NCI-H510A treated with DMSO at 0.1 percent for 48 hours (cell line): ENCODE measurements at regions not wholly inside any gene's neighbourhood (a gene's known extent, or its start where the extent isn't known, plus 50 kb on each side); places are given as distances from the start of the nearest gene placed in this dataset.

Experiments used
- DNase-seq: peaks from one replicate; lab custom pipeline; 2025; lab: John Stamatoyannopoulos, UW

DNA sequence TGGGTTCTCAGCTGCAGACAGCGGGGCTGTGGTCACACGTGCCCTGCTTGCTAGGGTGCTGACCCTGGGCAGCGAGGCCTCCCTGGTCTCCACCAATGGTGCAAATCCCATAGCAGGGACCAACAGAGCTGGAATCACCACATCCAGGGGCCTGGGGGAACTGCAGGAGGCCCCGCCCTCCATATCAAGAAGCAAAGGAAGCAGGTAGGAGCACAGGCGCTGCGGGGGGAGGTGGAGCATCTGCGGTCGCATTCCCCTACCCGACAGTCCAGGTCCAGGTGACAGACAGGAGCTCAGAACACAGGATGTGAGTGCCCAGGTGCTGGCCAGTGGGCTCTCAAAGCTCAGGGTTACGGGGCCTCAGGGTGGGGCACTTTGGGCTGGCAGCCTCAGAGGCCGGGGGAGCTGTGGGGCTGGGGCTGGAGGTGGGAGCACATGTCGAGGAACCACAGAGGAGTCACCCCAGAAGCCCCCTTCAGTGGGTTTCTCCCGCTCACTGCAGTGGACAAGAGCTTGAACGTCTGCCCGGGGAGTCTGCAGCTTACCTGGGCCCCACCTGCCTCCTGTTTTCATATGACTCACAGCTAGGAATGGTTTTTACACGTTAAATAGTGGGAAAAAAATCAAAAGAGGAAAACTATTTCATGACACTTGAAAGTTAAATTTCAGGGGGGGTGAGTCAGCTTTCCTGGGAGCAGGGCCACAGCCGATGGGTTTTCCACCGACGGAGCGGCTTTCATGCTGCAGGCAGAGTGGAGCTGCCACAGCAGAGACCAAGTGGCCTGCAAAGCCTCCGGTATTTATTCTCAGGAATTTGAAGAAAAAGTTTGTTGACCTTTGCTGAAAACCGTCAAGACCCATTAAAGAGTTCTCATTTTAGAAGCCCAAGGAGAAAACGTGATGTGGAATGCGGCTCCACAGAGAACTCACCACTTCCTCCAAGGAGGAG, 148.7 kb upstream of the PPP2R2D start:
- DNase-seq = no peak

DNA sequence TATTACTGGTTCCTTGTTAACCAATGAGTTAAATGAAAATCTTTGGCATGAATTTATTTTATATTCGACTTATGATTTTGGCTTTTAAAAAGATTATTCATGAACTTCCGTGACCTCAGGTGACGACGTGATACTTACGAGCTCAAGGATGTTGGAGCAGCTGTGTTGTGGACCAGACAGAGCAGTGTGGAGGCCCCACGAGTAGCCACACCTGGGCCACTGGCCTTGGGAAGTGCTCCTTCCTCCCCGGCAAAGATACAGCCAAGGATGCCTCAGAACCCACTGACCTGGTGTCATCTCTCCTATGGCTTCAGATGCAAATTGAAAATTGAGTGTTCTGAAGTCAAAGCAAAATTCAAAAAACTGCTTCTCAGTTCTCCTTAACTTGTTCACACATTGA, 147.5 kb upstream of the PPP2R2D start:
- no peak for DNase-seq

DNA sequence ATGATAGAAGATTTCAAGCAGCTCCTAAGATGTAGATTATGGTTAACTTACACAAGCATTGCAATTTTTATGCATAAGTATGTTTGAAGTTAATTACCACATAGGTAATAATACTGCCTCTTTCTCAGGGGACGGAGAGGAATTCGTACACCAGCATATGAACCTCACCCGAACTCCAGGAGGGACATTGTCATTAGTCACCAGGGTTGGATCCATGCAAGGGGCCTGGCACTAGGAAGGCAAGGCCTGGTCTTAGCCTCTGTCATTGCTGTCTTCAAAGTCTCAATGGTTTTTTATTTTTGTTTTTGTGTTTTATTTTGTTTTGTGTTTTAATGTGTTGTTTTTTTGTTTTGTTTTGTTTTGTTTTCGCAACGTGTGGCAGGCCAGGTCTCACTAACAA, 145.6 kb upstream of the PPP2R2D start:
- no peak for DNase-seq

DNA sequence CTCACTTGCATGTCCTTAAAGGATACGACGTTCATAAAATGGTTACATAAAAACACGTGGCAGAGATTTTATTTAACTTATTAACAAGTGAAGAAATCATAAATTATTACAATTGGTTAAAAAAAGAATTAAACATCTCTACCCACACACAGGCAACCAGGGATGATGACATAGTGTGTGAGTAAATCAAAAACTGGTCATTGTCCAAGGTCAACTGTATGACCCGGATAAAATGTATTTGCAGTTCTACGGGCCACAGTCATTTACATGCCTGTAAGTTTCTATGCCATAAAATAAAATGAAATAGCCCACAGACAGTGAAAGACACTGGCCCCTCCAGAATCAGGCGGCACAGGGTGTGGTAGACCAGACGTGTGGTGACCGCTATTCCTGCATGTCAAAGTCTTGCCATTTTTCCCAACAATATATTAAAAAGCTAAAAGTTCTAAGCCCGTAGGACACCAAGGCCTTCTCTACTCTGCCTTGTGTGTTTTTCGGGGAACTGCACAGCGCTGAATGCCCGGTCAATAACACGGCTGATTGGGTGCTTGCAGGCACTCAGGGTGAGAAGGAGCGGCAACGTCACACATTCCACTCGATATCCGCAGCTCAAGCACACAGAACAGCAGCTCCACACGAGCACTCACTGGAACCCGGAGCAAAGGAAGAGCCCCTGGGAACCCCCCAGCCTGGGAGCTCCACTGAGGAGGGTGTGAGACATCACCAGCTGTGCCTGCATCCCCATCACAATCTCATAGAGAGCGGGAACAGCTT, 143.3 kb upstream of the PPP2R2D start:
- no peak for DNase-seq

DNA sequence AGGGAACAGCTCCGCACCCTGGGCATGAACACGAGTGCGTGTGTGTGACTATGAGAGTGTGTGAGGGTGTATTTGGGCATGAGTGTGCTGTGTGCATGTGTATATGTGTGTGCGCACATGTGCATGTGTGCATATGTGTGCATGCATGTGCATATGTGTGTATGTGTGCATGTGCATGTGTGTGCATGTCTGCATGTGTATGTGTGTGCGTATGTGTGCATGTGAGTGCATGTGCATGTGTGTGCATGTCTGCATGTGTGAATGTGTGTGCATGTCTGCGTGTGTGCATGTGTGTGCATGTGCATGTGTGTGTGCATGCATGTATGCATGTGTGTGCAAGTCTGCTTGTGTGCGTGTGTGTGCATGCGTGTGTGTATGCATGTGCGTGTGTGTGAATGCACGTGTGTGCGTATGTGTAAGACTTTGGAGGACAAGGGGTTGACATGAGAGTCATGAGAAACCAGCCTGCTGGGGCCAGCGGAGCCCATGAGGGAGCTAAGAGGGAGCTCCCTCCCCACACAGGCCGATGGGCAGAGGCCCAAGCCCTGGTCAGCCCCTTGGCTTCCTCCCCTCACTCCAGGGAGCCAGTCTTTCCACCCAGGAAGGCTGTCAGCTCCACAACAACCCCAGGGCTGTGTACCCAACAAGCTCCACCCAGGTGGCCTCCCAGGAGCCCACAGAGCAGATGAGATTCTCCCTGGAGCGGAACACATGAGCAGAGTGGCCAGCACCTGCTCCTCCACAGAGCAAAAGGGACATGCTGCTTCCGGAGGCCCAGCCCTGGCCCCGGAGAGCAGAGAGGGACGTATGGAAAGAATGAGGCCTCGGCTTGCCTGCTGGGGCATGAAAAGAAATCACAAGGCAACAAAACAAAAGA, 142.5 kb upstream of the PPP2R2D start:
- peak; percentile 69 for DNase-seq

DNA sequence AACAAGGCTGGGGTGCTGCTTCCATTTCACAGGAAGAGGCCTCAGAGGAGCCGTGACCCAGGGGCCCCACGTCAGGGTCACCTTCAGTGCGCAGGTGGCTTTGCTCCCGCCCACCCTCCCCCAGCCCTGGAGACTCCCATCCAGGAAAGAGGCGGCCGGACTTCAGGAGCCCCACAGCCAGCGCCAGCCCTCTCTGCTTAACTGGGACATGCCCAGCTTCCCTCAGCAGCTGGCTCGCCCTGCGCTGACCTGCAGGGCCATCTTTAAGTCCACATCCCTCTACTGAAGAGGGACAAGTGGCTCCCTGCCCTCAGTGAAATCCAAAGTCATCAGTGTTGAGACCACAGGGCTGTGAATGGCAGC, 141.9 kb upstream of the PPP2R2D start:
- DNase-seq = peak; percentile 13

DNA sequence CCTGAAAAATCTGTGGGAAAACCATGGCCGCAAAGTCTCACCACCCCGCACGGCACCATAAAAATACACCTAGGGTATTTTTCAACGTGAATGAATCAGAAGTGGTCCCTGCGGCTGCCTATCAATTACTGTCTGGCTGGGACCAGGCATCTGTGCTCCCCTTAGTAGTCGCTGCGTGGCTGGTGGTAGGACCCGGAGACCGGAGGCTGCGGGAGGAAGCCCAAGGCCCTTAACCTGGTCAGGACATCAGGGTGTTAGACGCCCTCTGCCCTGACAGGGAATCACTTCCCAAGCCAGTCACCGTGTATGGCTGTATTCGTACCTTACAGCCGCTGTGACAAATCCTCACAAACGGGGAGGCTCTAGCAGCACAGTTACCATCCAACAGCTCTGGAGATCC, 141.5 kb upstream of the PPP2R2D start:
- DNase-seq = no peak

DNA sequence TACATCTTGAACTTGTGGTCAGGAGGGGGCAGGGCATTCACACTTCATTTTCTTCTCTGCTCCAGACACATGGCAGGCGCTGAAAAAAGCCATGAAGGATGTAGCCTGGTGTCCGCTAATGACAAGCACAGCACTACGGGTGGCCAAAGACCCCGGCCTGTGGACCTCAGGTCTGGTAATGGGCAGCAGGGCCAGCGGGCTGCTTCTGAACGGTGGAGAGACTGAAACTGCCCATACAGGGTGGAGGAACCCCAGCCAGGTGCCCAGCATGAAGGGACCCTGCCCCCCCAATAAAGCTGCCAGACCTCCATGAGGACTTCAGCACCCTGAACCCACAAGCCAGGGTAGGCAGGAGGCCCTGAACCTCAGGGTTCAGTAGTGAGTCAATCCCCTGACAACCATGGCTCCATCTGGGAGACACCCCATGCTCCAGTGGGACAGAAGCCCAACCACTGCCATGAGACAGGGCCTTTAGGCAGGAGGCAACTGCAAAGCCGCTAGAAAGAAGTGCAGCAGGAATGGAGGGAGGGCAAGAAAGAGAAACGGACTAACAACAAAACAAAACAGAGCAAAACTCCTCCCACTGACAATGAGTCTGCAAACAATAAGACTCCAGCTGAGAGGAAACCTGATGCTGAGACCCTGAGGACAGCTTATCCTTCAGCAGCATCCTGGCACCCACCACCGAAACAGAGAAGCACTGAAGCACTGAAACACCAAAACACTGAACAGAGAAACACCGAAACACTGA, 140.2 kb upstream of the PPP2R2D start:
- DNase-seq = peak; percentile 71

DNA sequence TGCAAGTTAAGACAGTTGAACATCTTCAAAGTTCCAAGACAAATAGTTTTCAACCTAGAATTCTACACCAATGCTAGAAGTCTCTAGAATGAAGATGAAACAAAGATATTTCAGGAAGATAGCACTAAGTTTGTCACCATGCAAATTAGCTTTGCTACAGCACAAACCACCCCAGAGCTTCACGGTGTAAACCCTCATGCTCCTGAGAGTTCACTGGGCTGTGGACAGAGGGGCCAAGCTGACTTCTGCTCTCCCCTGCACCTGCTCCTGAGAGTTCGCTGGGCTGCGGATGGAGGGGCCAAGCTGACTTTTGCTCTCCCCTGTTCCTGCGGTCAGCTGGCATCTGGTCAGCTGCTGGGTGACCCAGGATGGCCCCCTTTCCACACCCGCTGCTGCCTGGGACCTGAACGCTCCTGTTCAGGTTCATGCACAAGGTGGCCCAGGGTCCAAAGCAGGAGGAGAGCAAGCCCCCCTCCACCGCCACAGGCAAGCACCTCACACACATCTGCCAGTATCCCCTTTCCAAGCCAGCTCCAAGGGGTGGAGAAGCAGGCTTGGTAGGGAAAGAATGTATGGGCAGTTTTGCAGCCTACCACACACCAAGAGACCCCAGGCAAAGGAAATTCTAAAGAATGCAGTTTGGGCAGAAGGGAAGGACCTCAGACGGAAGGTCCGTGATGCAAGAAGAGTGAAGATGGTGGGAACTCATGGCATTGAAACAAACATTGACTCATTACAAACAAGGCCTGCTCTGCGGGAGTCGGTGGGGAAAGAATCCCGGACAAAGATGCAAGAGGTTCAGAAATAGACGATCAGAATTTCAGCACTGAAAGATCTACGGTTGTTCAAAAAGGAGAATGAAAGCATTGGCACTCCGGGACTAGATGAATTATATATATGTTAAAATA, 137.8 kb upstream of the PPP2R2D start:
- no peak for DNase-seq

DNA sequence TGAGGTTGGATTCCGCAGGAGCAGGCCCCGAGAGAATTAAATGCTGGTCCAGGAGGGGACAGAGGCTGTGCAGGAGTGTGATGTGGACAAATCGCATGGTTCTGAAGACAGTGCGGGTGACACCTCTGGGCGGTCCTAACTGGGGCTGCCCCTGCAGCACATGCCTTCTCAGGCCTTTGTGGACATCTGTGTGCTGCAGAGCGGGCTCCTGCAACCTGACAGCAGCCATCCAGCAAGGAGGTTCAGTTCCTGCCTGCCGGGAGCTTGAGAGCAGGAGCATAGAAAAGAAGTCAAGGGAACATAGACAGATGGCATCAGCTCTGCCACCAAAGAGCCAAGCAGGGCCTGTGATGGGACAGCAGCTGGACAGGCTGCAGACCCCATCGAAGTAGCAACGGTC, 135.9 kb upstream of the PPP2R2D start:
- DNase-seq = no peak

DNA sequence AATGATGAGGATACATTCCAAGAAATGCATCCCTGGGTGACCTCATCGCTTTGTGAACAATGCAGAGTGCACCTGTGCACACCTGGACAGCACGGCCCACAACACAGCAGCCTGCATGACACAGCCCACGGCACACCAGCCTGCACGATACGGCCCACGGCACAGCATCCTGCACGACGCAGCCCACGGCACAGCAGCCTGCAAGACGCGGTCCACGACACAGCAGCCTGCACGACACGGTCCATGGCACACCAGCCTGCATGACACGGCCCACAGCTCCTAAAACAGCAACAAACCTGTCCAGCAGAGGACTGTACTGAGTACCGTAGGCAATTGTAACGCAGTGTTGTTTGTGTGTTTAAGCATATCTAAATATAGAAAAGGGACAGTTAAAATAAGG, 134.7 kb upstream of the PPP2R2D start:
- DNase-seq = no peak

DNA sequence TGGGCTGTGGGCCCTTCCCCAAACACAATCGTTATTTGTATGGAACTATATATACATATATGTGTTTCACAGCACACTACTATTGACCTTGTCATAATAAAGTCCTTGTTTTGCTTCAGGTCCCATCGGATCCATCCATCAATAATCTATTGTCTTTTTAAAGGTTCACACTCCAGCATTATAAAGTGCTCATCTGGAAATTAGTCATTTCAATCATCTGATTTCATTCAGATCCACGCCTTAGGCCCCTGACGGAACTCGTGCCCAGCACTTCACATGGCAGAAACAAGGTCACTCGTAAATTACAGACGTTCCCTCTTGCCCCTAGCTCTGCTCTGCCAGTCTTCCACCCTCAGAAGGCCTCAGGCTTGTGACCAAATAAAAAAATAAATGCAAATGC, 133.1 kb upstream of the PPP2R2D start:
- DNase-seq = no peak

DNA sequence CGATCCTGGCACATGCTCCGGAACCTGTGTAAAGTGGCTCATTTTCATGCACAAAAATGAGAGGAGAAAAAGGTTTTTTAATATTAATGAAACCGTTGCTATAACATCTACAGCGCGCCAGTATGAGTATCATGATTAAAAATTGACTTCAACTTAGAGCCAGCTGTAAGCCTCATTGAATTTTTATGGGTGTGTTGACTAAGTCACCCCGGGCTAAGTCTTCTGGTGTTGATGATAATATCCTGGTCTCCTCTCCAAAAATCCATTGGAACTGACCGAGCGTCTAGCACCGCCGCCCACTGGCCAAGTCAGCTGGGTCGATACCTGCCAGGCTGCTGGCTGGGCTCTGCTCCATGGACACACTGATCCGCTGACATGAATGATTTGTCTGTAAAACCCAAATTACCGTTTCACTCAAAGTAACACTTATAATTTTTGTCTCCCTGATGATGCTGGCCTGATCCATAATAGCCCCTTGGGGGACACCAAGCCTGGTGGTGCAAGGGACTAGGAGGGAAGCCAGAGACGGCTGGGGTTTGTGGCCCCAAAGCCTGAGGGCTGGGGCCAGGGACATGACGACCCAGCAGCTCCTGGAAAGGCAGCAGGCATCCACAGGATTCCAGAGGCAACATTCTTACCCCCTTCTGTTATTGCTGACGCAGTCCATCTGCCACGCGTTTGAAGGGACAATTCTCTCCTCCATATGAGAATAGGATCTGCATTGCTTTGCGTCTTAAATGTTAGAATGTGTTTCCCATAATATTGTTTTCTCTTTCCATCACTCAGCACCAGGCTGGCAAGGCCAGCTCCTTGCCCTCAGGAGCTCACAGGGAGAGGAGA, 131.0 kb upstream of the PPP2R2D start:
- DNase-seq = no peak

DNA sequence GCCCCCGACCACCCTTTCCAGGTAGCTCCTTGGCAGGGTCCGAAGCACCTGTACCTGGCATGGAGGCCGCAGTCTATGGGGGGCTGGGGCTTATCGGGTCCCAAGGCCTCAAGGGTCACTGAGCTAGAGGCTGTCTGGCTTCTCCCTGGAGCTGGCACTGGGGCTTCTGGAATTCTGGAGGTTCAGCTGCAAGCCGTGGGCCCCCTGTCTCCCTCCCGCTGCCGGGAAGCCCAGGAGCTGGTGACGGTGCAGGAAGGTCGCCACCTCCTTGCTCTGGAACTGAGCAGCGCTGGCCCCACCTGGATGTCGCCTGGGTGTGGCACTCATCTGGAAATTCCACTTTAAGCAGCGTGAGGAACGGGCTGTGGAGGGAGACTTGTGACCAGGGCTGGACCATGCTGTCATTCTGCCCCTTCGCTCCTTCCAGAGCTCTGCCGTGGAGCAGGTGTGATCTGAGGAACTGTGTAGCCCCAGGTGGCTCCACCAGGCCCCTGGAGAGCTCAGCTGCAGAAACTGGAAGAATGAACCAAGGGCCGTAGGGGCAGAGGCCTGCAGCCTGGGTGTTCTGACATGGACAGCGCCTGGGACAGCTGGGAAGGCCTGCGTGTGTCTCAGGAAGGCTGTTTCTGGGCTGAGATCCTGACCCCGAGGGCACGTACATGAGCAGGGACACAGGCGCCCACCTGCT, 129.7 kb upstream of the PPP2R2D start:
- DNase-seq = no peak

DNA sequence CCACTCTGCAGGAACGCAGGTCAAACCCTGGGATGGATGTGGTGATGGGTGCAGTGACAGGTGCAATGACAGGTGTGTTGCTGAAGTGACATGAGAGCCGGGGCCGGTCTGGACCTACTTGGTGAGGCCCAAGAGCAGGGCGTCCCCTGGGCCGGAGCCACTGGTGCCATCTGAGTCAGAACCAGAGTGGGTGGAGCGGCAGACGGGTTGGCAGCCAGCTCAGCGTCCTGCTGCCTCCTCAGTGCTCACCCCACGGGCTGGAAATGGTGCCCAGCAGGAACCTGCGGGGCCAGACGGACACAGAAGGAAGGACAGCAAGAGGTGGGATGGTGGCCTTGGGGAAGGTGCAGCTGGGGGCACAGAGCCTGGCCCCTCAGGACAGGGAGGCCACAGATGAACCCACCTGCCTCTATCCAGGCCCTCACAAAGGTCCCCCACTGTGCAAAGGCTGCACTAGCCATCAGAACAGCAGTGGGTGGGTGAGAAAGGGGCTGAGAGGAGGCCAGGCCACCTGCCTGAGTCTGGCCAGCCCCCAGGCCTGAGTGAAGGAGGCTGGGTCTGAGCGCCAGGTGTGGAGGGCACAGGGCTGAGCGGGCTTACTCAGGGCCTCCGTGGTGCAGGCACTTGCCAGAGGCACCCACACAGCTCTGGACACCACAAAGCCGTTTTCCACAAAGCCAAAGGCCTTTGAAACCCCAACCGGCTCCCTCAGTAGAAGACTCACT, 129.0 kb upstream of the PPP2R2D start:
- DNase-seq = no peak

DNA sequence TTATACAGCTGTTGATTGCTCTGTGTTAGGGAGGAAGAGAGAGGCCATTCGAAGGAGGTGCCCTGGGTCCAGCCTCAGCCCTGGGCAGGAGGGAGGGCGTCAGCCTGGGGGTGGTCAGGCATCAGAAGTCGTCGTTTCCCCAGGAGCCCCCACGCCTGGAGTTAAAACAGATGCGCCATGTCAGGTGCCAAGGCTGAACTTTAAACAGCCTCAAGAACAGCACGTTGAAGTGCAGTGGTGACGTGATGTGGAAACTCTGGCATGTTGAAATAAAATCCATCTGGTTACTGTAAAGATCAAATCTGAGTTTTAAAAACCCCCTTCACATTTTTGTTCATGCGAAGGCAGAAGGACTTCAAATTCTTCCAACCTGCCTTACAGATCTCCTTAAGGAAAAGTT, 128.4 kb upstream of the PPP2R2D start:
- no peak for DNase-seq

DNA sequence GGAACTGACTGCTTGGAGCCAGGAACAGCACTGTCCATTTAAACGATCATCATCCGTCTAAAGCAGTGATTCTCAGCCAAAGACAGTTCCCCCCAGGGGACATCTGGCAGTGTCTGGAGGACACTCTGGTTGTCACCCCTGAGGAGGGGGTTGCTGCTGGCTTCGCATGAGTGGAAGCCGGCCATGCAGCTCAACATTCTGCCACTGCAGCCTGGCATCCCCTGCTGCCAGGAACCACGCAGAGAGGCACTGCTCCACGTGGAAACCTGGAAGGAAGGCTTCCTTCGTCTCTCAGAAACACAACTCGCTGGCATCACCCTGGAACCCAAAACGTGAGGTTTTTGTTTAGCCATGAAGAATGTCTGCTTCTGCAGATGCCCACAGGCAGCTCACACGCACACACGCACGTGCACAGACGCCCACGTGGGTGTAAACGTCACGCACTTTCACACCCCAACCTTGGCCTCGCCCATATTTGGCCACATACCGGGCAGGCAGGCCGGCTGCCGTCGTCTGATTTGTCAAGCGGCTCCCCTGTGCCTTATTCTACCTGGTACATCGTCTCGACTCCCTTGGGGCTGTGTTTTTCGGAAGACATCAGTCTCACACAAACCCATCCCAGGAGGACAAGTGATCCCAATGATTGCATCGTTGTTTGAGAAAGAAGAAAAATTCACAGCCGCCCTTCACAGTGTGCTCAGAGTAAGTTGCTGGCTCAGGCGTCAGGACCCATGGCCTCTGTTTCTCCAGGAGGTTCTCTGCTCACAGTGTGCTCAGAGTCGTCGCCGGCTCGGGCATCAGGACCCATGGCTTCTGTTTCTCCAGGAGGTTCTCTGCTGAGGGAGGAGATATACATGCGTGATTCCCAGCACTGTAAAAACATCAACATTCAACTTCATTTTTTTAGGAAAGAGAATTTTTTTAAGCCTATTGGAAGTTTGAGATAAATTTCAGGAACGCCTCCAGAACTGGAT, 127.2 kb upstream of the PPP2R2D start:
- DNase-seq = no peak
